Activated CD8-positive, alpha-beta memory T cell treated with anti-CD3 and anti-CD28 coated beads, Interleukin-2, amount 50 U/mL, for 48 hours (primary cell): ENCODE measurements at regions not wholly inside any gene's neighbourhood (a gene's known extent, or its start where the extent isn't known, plus 50 kb on each side); places are given as distances from the start of the nearest gene placed in this dataset.
"Not testable (repeated sequence)": the region's sequence is repeated elsewhere in the genome, so short reads cannot be mapped to it uniquely, and the experiment has no call there.

Source experiments
- DNase-seq: peaks from one replicate; pipeline ENCODE4 v3.0.0-alpha.2; 2020

- no peak for DNase-seq
Observed at GRCh38 chr18:73381699-73382036, 513.9 kb upstream of the NETO1 start.

- no peak for DNase-seq
Observed at GRCh38 chr18:73381016-73381698, 513.4 kb upstream of the NETO1 start.

GRCh38 chr18:73366713-73367112, 498.9 kb upstream of the NETO1 start:
- no peak for DNase-seq

- DNase-seq = no peak
Observed at GRCh38 chr18:73365018-73365417, 497.2 kb upstream of the NETO1 start.

- DNase-seq = no peak
Observed at GRCh38 chr18:73355121-73355520, 487.3 kb upstream of the NETO1 start.

- no peak for DNase-seq
Observed at GRCh38 chr18:73352546-73352945, 484.8 kb upstream of the NETO1 start.

GRCh38 chr18:73340135-73340977, 472.6 kb upstream of the NETO1 start:
- DNase-seq = no peak

- no peak for DNase-seq
Observed at GRCh38 chr18:73331212-73331772, 463.5 kb upstream of the NETO1 start.

GRCh38 chr18:73330106-73330505, 462.3 kb upstream of the NETO1 start:
- DNase-seq = not testable (repeated sequence)

GRCh38 chr18:73324187-73324831, 456.5 kb upstream of the NETO1 start:
- not testable (repeated sequence) for DNase-seq

GRCh38 chr18:73318739-73319479, 451.1 kb upstream of the NETO1 start:
- DNase-seq = no peak

- no peak for DNase-seq
Observed at GRCh38 chr18:73316513-73316912, 448.7 kb upstream of the NETO1 start.

- no peak for DNase-seq
Observed at GRCh38 chr18:73315381-73315780, 447.6 kb upstream of the NETO1 start.

GRCh38 chr18:73313476-73313875, 445.7 kb upstream of the NETO1 start:
- no peak for DNase-seq

- DNase-seq = no peak
Observed at GRCh38 chr18:73296686-73297085, 428.9 kb upstream of the NETO1 start.

- no peak for DNase-seq
Observed at GRCh38 chr18:73292156-73292555, 424.4 kb upstream of the NETO1 start.

- no peak for DNase-seq
Observed at GRCh38 chr18:73288813-73289212, 421.0 kb upstream of the NETO1 start.

GRCh38 chr18:73286584-73286983, 418.8 kb upstream of the NETO1 start:
- DNase-seq = no peak

- DNase-seq = no peak
Observed at GRCh38 chr18:73283788-73284187, 416.0 kb upstream of the NETO1 start.

GRCh38 chr18:73283032-73283431, 415.2 kb upstream of the NETO1 start:
- no peak for DNase-seq

- no peak for DNase-seq
Observed at GRCh38 chr18:73279498-73279897, 411.7 kb upstream of the NETO1 start.

GRCh38 chr18:73274812-73275621, 407.2 kb upstream of the NETO1 start:
- DNase-seq = no peak
